ENCODE measurements at regions not wholly inside any gene's neighbourhood (a gene's known extent, or its start where the extent isn't known, plus 50 kb on each side); places are given as distances from the start of the nearest gene placed in this dataset.

- Histone ChIP-seq H3K4me3 (ENCODE audit: low read depth, low read length, poor library complexity, severe bottlenecking) (no peak overlapping the region), H3K9me2 (ENCODE audit: insufficient read depth, low read length) (no peaks in the 10 kb centered on the region), H4K20me1 (ENCODE audit: insufficient read depth, low read length) (no peaks in the 10 kb centered on the region), H3K4me2 (ENCODE audit: low read length) (no peak overlapping the region), H3K27ac (ENCODE audit: low read depth, low read length, poor library complexity, severe bottlenecking) (no peak overlapping the region), H3K4me1 (ENCODE audit: insufficient read depth, low read length, poor library complexity, severe bottlenecking) (no peaks in the 10 kb centered on the region), H2AFZ (ENCODE audit: low read length) (no peak overlapping the region), H3K9me3 (ENCODE audit: low read length) (no peaks in the 10 kb centered on the region), H3K36me3 (ENCODE audit: insufficient read depth, low read length) (no peaks in the 10 kb centered on the region), H3K79me2 (ENCODE audit: insufficient read depth, low read depth, low read length) (no peaks in the 10 kb centered on the region)
- ChIA-PET CTCF (ENCODE audit: unreplicated experiment) (no interaction called here), POLR2A (no interaction called here)
- no peak for TF ChIP-seq CTCF (conservative IDR thresholded peaks at IDR 0.05; ENCODE audit: low read length)
- no peak for TF ChIP-seq EZH2phosphoT487 (IDR thresholded peaks at IDR 0.05; ENCODE audit: borderline replicate concordance, low read depth, low read length)
- no TSS peak for BruUV-seq (replicated peaks)
- DNase-seq (ENCODE audit: low spot score): no peak
- intact Hi-C loops (cut with micrococcal nuclease; ENCODE audit: unreplicated experiment): no loop called here
Observed at GRCh38 chr4:44002368-44002767, 446.2 kb downstream of the KCTD8 start.

GRCh38 chr4:44016570-44017421 is 431.8 kb downstream of the KCTD8 start:
- no peak for TF ChIP-seq EZH2phosphoT487 (IDR thresholded peaks at IDR 0.05; ENCODE audit: borderline replicate concordance, low read depth, low read length)
- no peak for TF ChIP-seq CTCF (conservative IDR thresholded peaks at IDR 0.05; ENCODE audit: low read length)
- Histone ChIP-seq H3K9me2 (ENCODE audit: insufficient read depth, low read length) (no peaks in the 10 kb centered on the region), H2AFZ (ENCODE audit: low read length) (no peak overlapping the region), H4K20me1 (ENCODE audit: insufficient read depth, low read length) (no peaks in the 10 kb centered on the region), H3K4me2 (ENCODE audit: low read length) (no peak overlapping the region), H3K9me3 (ENCODE audit: low read length) (no peaks in the 10 kb centered on the region), H3K4me1 (ENCODE audit: insufficient read depth, low read length, poor library complexity, severe bottlenecking) (no peaks in the 10 kb centered on the region), H3K36me3 (ENCODE audit: insufficient read depth, low read length) (no peaks in the 10 kb centered on the region), H3K27ac (ENCODE audit: low read depth, low read length, poor library complexity, severe bottlenecking) (no peak overlapping the region), H3K79me2 (ENCODE audit: insufficient read depth, low read depth, low read length) (no peaks in the 10 kb centered on the region), H3K4me3 (ENCODE audit: low read depth, low read length, poor library complexity, severe bottlenecking) (no peak overlapping the region)
- DNase-seq (ENCODE audit: low spot score): no peak
- BruUV-seq (replicated peaks): no TSS peak
- intact Hi-C loops (cut with micrococcal nuclease; ENCODE audit: unreplicated experiment): no loop called here
- CTCF ChIA-PET (ENCODE audit: unreplicated experiment): no interaction called here
- POLR2A ChIA-PET: interaction anchor here (0.7 to 1.2 kb wide), 3 partner anchors 13 to 61 kb away, joined by 3 read pairs; no protein-coding TSS in a partner anchor

GRCh38 chr4:44017422-44017739 is 431.2 kb downstream of the KCTD8 start:
- H3K27ac ChIP-seq (ENCODE audit: low read depth, low read length, poor library complexity, severe bottlenecking): no peak overlapping the region
- H3K4me3 ChIP-seq (ENCODE audit: low read depth, low read length, poor library complexity, severe bottlenecking): no peak overlapping the region
- no peaks in the 10 kb centered on the region for H4K20me1 ChIP-seq (ENCODE audit: insufficient read depth, low read length)
- CTCF ChIA-PET (ENCODE audit: unreplicated experiment): no interaction called here
- no peaks in the 10 kb centered on the region for H3K79me2 ChIP-seq (ENCODE audit: insufficient read depth, low read depth, low read length)
- TF ChIP-seq EZH2phosphoT487 (IDR thresholded peaks at IDR 0.05; ENCODE audit: borderline replicate concordance, low read depth, low read length) (no peak), CTCF (conservative IDR thresholded peaks at IDR 0.05; ENCODE audit: low read length) (no peak)
- no peak overlapping the region for H3K4me2 ChIP-seq (ENCODE audit: low read length)
- H3K36me3 ChIP-seq (ENCODE audit: insufficient read depth, low read length): no peaks in the 10 kb centered on the region
- no peaks in the 10 kb centered on the region for H3K9me2 ChIP-seq (ENCODE audit: insufficient read depth, low read length)
- no peak for DNase-seq (ENCODE audit: low spot score)
- H3K4me1 ChIP-seq (ENCODE audit: insufficient read depth, low read length, poor library complexity, severe bottlenecking): no peaks in the 10 kb centered on the region
- BruUV-seq (replicated peaks): no TSS peak
- intact Hi-C loops (cut with micrococcal nuclease; ENCODE audit: unreplicated experiment): no loop called here
- H2AFZ ChIP-seq (ENCODE audit: low read length): no peak overlapping the region
- POLR2A ChIA-PET: interaction anchor here (0.7 to 1.2 kb wide), 3 partner anchors 12 to 62 kb away, joined by 3 read pairs; no protein-coding TSS in a partner anchor
- H3K9me3 ChIP-seq (ENCODE audit: low read length): no peaks in the 10 kb centered on the region
